Daoy (cell line): ENCODE measurements at regions not wholly inside any gene's neighbourhood (a gene's known extent, or its start where the extent isn't known, plus 50 kb on each side); places are given as distances from the start of the nearest gene placed in this dataset.

ENCODE experiments used
- DNase-seq: peaks from one replicate; pipeline ENCODE4 v3.0.0-alpha.2; 2015; ENCODE audit warnings: low read depth

DNA sequence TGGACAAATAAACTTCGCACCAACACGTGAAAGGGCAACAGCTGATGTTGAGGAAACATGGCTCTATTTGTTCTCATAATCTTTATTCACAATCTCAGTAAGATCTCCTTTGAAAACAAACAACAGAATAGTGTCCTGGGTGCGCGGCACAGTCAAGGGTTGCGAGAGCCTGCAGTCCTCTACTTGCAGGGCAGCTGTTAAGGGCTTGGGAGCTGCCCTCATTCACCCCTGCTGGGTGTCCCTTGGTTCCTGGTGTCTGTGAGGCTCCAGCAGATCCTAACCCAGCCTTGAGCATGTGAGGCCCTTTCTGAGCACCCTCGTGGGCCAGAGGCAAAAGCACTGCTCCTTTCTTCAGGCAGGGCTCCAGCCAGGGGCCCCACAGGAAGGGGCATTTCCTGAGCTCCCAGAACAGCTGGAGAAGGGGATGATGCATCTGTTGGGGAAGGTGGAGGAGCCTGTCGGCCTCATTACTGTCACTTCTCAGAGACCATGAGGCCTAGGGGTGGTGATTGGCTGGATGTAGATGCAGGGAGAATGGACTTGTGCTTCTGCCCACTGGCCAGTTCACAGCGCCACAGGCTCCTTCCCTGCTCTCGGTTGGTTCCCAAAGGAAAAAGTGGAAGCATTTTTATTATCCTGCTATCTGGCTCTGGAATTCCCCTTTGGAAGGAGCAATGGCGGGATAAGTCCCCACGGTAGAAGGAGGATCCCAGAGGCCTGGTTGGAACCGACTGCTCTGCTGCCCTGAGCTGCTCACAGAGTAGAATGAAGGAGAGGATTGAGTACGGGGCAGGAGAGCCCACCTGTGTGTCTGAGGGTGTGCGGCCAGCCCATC is 51.9 kb upstream of the KLF13 start:
- DNase-seq = no peak

DNA sequence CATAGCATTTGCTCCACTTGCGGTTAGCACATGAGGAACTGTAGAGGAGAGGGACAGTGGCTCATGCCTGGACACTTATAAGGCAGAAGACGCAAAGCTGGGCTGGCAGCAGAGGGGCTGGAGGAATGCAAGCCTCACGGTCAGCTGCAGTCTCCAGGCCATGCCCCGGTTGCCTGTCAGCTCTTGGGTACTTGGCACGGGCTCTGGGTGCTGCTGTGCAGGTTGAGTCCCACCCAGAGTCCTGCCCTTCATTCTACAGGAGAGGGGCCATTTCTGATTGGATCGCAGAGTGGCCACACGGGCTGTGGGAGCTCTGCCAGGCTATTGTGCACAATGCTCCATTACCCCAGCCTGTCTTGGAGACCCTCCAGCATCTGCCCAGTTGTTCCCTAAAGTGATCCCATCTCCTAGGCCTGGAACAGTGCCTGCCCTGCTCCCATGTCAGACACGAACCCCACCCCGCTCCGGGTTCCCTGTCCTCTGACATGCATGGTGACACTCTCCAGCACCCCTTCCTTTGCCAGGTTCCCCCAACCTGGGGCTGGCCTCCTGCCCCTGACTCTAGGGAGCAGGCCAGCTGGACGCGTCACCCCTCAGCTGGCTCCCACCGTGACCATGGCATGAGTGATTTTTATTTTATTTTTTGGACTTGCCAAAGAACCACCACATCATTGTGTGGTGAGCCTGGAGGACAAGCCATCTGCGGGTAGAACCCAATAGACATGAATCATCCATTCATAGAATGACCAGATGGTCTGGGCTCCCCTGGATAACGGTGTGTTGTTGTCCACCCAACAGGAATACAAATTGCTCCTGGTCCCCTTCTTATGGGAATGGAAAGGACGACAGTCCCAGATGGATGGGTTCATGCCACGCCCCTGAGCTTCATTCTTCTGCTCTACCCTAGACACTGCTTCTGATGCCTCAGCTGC is 51.0 kb upstream of the KLF13 start:
- DNase-seq = no peak

DNA sequence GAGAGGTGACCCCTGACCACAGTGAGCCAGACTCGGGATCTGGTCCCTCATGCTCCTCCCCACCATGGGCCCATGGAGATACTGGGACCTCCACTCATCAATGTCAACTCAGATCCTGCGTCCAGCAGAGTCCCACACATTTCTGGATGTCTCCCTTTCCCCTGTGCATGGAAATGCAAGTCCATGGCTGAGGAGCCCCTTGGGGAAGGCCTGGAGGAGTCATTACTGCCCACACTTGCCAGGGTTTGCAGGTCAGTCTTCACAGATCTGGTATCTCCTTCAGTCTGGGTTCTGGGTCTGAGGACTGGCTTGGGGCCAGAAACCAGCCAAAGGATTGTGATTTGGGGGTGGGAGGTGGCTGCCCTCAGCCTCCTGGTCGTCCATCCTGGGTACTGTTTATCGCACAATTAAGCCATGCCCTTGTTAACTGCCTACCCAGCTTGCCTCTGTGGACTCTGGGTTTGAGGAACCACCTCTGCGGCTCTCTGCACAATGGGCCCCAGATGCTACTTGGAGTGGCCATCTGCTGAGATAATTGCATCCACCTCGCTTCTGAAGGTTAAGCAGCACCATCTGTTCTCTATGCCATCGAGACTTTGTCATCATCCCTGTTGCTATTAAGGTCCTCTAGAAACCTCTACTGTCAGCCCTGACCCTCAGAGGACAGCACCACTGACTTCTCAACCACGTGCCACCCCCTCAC is 49.9 kb upstream of the KLF13 start:
- DNase-seq = no peak
